ENCODE measurements at regions not wholly inside any gene's neighbourhood (a gene's known extent, or its start where the extent isn't known, plus 50 kb on each side); places are given as distances from the start of the nearest gene placed in this dataset.

DNA sequence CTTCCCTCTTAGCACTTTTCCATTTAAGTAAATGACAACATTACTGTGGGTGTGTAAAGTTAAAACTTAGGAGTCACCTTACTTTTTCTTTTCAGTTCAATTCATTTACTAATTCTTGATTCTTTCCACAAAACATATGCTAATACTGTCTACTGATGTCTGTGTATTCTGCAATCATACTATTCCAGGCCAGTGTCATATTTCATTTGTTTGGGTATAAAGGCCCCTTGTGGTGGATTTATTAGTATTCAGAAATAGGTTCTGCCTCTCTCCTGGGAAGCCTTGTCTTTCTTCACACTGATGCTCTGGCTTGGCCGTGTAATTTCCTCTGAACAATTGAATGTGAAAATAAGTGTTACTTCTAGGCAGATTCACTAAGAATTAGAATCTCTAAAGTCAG lies 621.9 kb upstream of the SPRY2 start:
- TF ChIP-seq, protein P1, sequence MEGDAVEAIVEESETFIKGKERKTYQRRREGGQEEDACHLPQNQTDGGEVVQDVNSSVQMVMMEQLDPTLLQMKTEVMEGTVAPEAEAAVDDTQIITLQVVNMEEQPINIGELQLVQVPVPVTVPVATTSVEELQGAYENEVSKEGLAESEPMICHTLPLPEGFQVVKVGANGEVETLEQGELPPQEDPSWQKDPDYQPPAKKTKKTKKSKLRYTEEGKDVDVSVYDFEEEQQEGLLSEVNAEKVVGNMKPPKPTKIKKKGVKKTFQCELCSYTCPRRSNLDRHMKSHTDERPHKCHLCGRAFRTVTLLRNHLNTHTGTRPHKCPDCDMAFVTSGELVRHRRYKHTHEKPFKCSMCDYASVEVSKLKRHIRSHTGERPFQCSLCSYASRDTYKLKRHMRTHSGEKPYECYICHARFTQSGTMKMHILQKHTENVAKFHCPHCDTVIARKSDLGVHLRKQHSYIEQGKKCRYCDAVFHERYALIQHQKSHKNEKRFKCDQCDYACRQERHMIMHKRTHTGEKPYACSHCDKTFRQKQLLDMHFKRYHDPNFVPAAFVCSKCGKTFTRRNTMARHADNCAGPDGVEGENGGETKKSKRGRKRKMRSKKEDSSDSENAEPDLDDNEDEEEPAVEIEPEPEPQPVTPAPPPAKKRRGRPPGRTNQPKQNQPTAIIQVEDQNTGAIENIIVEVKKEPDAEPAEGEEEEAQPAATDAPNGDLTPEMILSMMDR (conservative IDR thresholded peaks at IDR 0.05), result no peak
- no peak for TF ChIP-seq ZFX (IDR thresholded peaks at IDR 0.05)
